IMR-90 (cell line): ENCODE measurements at regions not wholly inside any gene's neighbourhood (a gene's known extent, or its start where the extent isn't known, plus 50 kb on each side); places are given as distances from the start of the nearest gene placed in this dataset.

Source experiments
- ATAC-seq: fragments of 200-7000 bp; cut with Tn5 transposase; 2 replicates; pipeline ENCODE4 v1.9.1; 2020; ENCODE audit warnings: low read depth, mild to moderate bottlenecking, moderate library complexity
- BruUV-seq: library from RNA; stranded (reverse); fragments of 400-500 nt; replicated peaks from 2 replicates; lab custom pipeline; 2021; lab: Mats Ljungman, UMichigan
- CTCF ChIA-PET: fragments of 300-600 bp; formaldehyde crosslinking; extraction: SDS; loops from one replicate; lab custom pipeline; 2021; ENCODE audit warnings: antibody characterized with exemption; lab: Yijun Ruan, JAX
- POLR2A ChIA-PET: fragments of 300-600 bp; sonication (Branson Sonifier 250); formaldehyde crosslinking; loops from one replicate; lab custom pipeline; 2022; ENCODE audit warnings: antibody characterized with exemption; ENCODE audit not compliant: unreplicated experiment; lab: Charles Lee
- DNase-seq: peaks from one replicate; pipeline ENCODE4 v3.0.0; 2013
- H2AFZ ChIP-seq: replicated peaks from 2 replicates; pipeline ENCODE3; 2013; ENCODE audit warnings: low read length, mild to moderate bottlenecking; ENCODE audit not compliant: poor library complexity
- H2AK5ac ChIP-seq: 2 replicates; pipeline ENCODE4 v1.6.1; 2013; ENCODE audit warnings: low read depth, low read length, inconsistent platforms
- H2AK9ac ChIP-seq: replicated peaks from 2 replicates; pipeline ENCODE3; 2013; ENCODE audit warnings: mild to moderate bottlenecking, low read depth, low read length, moderate library complexity; ENCODE audit not compliant: poor library complexity
- H2BK120ac ChIP-seq: 2 replicates; pipeline ENCODE4 v1.6.1; 2013; ENCODE audit warnings: low read depth, low read length, inconsistent platforms
- H2BK15ac ChIP-seq: 3 replicates; pipeline ENCODE4 v1.6.1; 2013; ENCODE audit warnings: low read depth, low read length, inconsistent platforms
- H2BK20ac ChIP-seq: 2 replicates; pipeline ENCODE4 v1.6.1; 2013; ENCODE audit warnings: low read depth, mild to moderate bottlenecking, inconsistent platforms, low read length, moderate library complexity
- H2BK5ac ChIP-seq: 2 replicates; pipeline ENCODE4 v1.6.1; 2013; ENCODE audit warnings: mild to moderate bottlenecking, low read depth, low read length, inconsistent platforms; ENCODE audit not compliant: poor library complexity, severe bottlenecking
- H3K14ac ChIP-seq: replicated peaks from 2 replicates; pipeline ENCODE4 v1.6.1; 2013; ENCODE audit warnings: low read depth, low read length, inconsistent platforms
- H3K18ac ChIP-seq: 2 replicates; pipeline ENCODE4 v1.6.1; 2013; ENCODE audit warnings: low read depth, low read length, control low read depth
- H3K23ac ChIP-seq: 2 replicates; pipeline ENCODE4 v1.6.1; 2013; ENCODE audit warnings: low read depth, low read length, inconsistent platforms
- H3K27ac ChIP-seq: 2 replicates; pipeline ENCODE4 v1.5.1; 2013; ENCODE audit warnings: mild to moderate bottlenecking, control low read depth, low read length; ENCODE audit not compliant: insufficient read depth
- H3K27me3 ChIP-seq: 2 replicates; pipeline ENCODE4 v1.6.1; 2013; ENCODE audit warnings: low read length; ENCODE audit not compliant: control insufficient read depth, insufficient read depth
- H3K36me3 ChIP-seq: 2 replicates; pipeline ENCODE4 v1.6.1; 2013; ENCODE audit warnings: low read length, mixed read lengths; ENCODE audit not compliant: control insufficient read depth, insufficient read depth
- H3K4ac ChIP-seq: 2 replicates; pipeline ENCODE4 v1.6.1; 2013; ENCODE audit warnings: low read depth, low read length, inconsistent platforms
- H3K4me1 ChIP-seq: 2 replicates; pipeline ENCODE4 v1.6.1; 2013; ENCODE audit warnings: low read length, mixed read lengths; ENCODE audit not compliant: control insufficient read depth, insufficient read depth
- H3K4me2 ChIP-seq: 2 replicates; pipeline ENCODE4 v1.6.1; 2013; ENCODE audit warnings: low read depth, mild to moderate bottlenecking, control low read depth, low read length, moderate library complexity
- H3K4me3 ChIP-seq: 2 replicates; pipeline ENCODE4 v1.5.1; 2013; ENCODE audit warnings: low read depth, mild to moderate bottlenecking, control low read depth, low read length, moderate library complexity; ENCODE audit not compliant: insufficient read depth
- H3K56ac ChIP-seq: 2 replicates; pipeline ENCODE4 v1.6.1; 2013; ENCODE audit warnings: low read length, inconsistent platforms; ENCODE audit not compliant: insufficient read depth; ENCODE audit errors: extremely low read depth
- H3K79me1 ChIP-seq, 2 experiments: 2 replicates each; pipeline ENCODE4 v1.6.1; 2013; ENCODE audit warnings: low read length in 2 of 2, inconsistent platforms in 1 of 2, low read depth in 1 of 2
- H3K9ac ChIP-seq: 2 replicates; pipeline ENCODE4 v1.6.1; 2013; ENCODE audit warnings: low read depth, low read length, control low read depth
- H3K9me1 ChIP-seq: 2 replicates; pipeline ENCODE4 v1.6.1; 2013; ENCODE audit warnings: low read length, inconsistent platforms; ENCODE audit not compliant: insufficient read depth
- H3K9me3 ChIP-seq: 2 replicates; pipeline ENCODE4 v1.6.1; 2013; ENCODE audit warnings: low read length; ENCODE audit not compliant: control insufficient read depth, insufficient read depth
- H4K20me1 ChIP-seq: 2 replicates; pipeline ENCODE4 v1.6.1; 2013; ENCODE audit warnings: low read length, inconsistent platforms; ENCODE audit not compliant: insufficient read depth
- H4K5ac ChIP-seq: 2 replicates; pipeline ENCODE4 v1.6.1; 2013; ENCODE audit warnings: mild to moderate bottlenecking, low read depth, low read length, control low read depth
- H4K8ac ChIP-seq, 2 experiments: 2 replicates each; pipeline ENCODE4 v1.6.1; 2013; ENCODE audit warnings: low read depth in 2 of 2, low read length in 2 of 2, control low read depth in 1 of 2, inconsistent platforms in 1 of 2
- H4K91ac ChIP-seq: 2 replicates; pipeline ENCODE4 v1.6.1; 2013; ENCODE audit warnings: low read depth, low read length, inconsistent platforms; ENCODE audit not compliant: insufficient read depth
- CEBPB ChIP-seq: IDR thresholded peaks from 2 replicates; pipeline ENCODE4 v1.6.1; 2012; ENCODE audit warnings: low read depth, low read length, improper control_type of control experiment
- FOS ChIP-seq: fragments of 150-350 bp; IDR thresholded peaks from 2 replicates; pipeline ENCODE4 v1.6.1; 2016; ENCODE audit warnings: low read depth, low read length
- MAFK ChIP-seq: IDR thresholded peaks from 2 replicates; pipeline ENCODE4 v1.6.1; 2012; ENCODE audit warnings: low read depth, low read length, improper control_type of control experiment
- NFE2L2 ChIP-seq: fragments of 150-350 bp; IDR thresholded peaks from 2 replicates; pipeline ENCODE4 v1.6.1; 2016; ENCODE audit warnings: low read depth, mild to moderate bottlenecking, low read length
- WGBS, 2 experiments: methylation state at CpG; one replicate each; pipeline versions ENCODE4 v1.1.5 to v1.1.7; 2013; ENCODE audit warnings: missing lambda C conversion rate in 2 of 2; ENCODE audit not compliant: insufficient read length in 1 of 2; ENCODE audit errors: extremely low coverage in 2 of 2; 5-methylcytosine and 5-hydroxymethylcytosine counted together
- dilution Hi-C: fragments of 300-500 bp; cut with HindIII; formaldehyde crosslinking; loops from one replicate; pipeline ENCODE4 v1.14.3; 2018; ENCODE audit warnings: low sequenced_read_pairs; ENCODE audit not compliant: unreplicated experiment
- in situ Hi-C: fragments of 300-500 bp; cut with MboI; formaldehyde crosslinking; loops from 3 replicates; pipeline ENCODE4 v1.14.3; 2019; ENCODE audit warnings: low sequenced_read_pairs, inconsistent platforms, mixed read lengths
- intact Hi-C: fragments of 100-400 bp; cut with micrococcal nuclease; formaldehyde crosslinking; loops from 2 replicates; pipeline ENCODE4 v1.10.0; 2022

DNA sequence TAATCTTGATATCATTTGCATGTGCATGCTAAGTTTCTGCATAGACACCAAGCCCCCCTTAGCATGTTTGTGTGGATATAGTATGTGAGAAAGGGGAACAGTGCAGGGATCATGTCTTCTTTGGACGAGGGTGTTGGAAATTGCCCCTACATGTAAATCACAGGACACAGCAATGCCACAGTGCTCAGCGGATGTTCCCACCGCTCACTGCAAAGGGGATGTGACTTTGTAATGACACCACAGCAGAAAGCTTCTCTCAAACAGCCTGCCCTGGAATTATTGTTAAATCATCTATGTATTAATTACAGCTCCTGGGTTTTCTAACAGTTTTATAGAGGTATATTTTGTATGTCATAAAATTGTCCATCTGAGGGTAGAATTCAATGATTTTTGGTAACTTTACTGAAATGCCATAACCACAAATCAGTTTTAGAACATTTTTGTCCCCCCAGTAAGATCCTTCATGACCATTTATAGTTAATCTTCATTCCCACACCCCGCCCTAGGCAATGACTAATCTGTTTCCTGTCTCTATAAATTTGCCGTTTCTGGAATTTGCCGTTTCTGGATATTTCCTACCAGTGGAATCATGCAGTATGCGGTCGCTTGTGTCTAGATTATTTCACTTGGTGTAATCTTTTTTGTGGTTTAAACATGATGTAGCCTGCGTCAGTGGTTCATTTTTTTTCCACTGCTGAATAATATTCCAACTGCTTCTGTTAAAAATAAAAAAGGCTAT, 648.5 kb upstream of the WWC1 start:
- H2BK20ac ChIP-seq: peak overlapping the region; percentile 98
- no TSS peak for BruUV-seq

More for the DNA sequence above, 648.5 kb upstream of the WWC1 start:
- DNase-seq (peak; percentile 92), ATAC-seq (peak; percentile 73)
- Histone ChIP-seq H3K79me1 (no peaks in the 10 kb centered on the region), H2BK120ac (peak overlapping the region; percentile 100), H3K4ac (peak overlapping the region; percentile 98), H3K36me3 (no peaks in the 10 kb centered on the region), H3K56ac (peak overlapping the region; percentile 81; the same call in 1 of the 2 replicates), H3K18ac (peak overlapping the region; percentile 53; the same call in 1 of the 2 replicates), H3K9me3 (no peaks in the 10 kb centered on the region), H3K9me1 (peaks cover 10% of the 10 kb centered on the region; the same call in 1 of the 2 replicates), H2AK5ac (peak overlapping the region; percentile 99), H2AK9ac (peak overlapping the region; percentile 69), H2BK5ac (peak overlapping the region; percentile 95), H3K27ac (peak overlapping the region; percentile 26; the same call in 1 of the 2 replicates), H3K4me3 (no peak overlapping the region), H3K4me1 (0 out of 2 replicates have a peak, but pooled peaks cover 1% of the 10 kb centered on the region), H3K14ac (peak overlapping the region; percentile 97), H4K8ac (peak overlapping the region; percentile 91 to 99), H2AFZ (peak overlapping the region; percentile 75), H4K5ac (peak overlapping the region; percentile 19; the same call in 1 of the 2 replicates), H3K23ac (peak overlapping the region; percentile 93; the same call in 1 of the 2 replicates), H3K4me2 (no peak overlapping the region), H4K91ac (peak overlapping the region; percentile 99), H2BK15ac (peak overlapping the region; percentile 97; the same call in 1 of the 3 replicates), H4K20me1 (no peaks in the 10 kb centered on the region), H3K27me3 (no peaks in the 10 kb centered on the region), H3K9ac (no peak overlapping the region)
- intact Hi-C loops (no loop called here), in situ Hi-C loops (no loop called here), dilution Hi-C loops (no loop called here)
- WGBS, 2 experiments: no CpG with 5 or more reads among the region's 9 CpGs
- TF ChIP-seq MAFK (peak; percentile 14; the same call in 1 of the 2 replicates), FOS (peak; percentile 8; the same call in 1 of the 2 replicates), NFE2L2 (no peak), CEBPB (0 out of 2 replicates have a peak, but pooled peaks have one; percentile 2)
- ChIA-PET POLR2A (no interaction called here), CTCF (interaction anchor here (0.6 to 1.7 kb wide), 2 partner anchors 10 to 28 kb away, joined by 3 read pairs; no protein-coding TSS in a partner anchor)
